ENCODE measurements at regions not wholly inside any gene's neighbourhood (a gene's known extent, or its start where the extent isn't known, plus 50 kb on each side); places are given as distances from the start of the nearest gene placed in this dataset.

- TF ChIP-seq CTCF (IDR thresholded peaks at IDR 0.05 in 4 of 5, conservative IDR thresholded peaks at IDR 0.05 in 1 of 5) = no peak
- no peak for TF ChIP-seq POLR2A (IDR thresholded peaks at IDR 0.05)
Observed at GRCh38 chr4:111650146-111650545, 495.1 kb upstream of the FAM241A start.
